SK-MEL-5 (cell line): ENCODE measurements at regions not wholly inside any gene's neighbourhood (a gene's known extent, or its start where the extent isn't known, plus 50 kb on each side); places are given as distances from the start of the nearest gene placed in this dataset.
A peak's percentile ranks its signal among the peaks of the same experiment; 100 is the strongest.
"Not testable (repeated sequence)": the region's sequence is repeated elsewhere in the genome, so short reads cannot be mapped to it uniquely, and the experiment has no call there.

Experiments
- DNase-seq: peaks from one replicate; pipeline ENCODE4 v3.0.0-alpha.2; 2016; ENCODE audit warnings: low read depth, low spot score
- in situ Hi-C: cut with HindIII; loops from 2 replicates; pipeline ENCODE4 v1.10.0; 2016; ENCODE audit warnings: low sequenced_read_pairs, high pct_unique_total_duplicates, low pct_unique_long_range_greater_than_20kb

DNA sequence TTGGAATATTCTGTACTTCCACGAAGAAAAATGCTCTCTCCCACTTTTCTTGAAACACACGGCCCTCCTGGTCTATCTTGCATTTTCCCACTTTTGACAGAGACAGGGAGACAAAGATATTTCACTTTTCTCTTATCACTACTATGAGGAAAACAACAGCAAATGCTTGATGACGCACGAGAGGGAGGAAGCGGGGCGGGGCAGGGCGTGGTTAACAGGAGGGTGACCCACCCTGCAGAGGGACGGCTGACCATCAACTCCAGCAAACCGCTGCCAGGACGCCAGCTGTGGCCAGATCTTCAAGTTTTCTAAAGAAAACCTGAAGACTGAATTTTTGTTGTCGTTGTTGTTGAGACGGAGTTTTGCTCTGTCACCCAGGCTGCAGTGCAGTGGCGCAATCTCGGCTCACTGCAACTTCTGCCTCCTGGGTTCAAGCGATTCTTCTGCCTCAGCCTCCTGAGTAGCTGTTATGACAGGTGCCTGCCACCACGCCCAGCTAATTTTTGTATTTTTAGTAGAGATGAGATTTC lies 63.8 kb downstream of the NSUN5 start:
- DNase-seq, in situ Hi-C loops: not testable (repeated sequence)

DNA sequence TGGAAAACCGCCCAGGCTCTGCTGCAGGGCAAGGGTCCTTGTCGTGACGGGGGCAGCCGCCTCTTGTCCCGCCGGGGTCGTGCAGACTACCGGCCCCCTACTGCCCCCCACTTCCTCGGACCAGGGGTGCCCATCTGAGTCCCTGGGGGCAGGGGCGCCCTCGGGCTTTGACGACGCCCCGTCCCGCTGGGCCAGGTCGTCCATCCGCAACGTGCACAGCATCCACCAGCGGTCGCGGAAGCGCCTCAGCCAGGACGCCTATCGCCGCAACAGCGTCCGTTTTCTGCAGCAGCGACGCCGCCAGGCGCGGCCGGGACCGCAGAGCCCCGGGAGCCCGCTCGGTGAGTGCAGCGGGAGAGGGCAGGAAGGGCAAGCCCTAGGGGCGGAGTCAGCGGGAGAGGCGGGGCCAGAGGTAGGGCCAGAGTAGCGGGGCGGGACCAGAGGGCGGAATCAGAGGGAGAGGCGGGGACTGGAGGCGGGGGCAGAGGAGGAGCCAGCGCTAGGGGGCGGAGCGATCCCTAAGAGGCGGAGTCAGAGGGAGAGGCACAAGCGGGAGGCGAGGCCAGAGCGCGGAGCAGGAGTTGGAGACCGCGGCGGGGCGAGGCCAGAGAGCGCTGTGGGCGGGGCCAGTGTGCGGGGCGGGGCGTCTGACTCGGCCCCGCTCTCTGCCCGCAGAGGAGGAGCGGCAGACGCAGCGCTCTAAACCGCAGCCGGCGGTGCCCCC lies 73.5 kb downstream of the NSUN5 start:
- DNase-seq, in situ Hi-C loops: not testable (repeated sequence)

DNA sequence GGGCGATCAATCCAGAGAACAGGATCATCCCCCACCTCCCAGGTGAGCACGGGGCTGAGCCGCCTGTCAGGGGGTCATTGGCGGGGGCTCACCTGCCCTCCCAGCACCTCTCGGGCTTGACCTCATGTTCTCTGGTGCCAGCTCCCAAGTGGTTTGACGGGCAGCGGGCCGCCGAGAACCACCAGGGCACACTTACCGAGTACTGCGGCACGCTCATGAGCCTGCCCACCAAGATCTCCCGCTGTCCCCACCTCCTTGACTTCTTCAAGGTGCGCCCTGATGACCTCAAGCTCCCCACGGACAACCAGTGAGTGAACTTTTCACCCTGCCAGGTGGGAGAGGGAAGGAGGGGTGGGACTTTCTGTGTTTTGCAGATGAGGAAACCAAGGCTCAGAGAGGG lies 82.9 kb downstream of the NSUN5 start:
- DNase-seq, in situ Hi-C loops: not testable (repeated sequence)

DNA sequence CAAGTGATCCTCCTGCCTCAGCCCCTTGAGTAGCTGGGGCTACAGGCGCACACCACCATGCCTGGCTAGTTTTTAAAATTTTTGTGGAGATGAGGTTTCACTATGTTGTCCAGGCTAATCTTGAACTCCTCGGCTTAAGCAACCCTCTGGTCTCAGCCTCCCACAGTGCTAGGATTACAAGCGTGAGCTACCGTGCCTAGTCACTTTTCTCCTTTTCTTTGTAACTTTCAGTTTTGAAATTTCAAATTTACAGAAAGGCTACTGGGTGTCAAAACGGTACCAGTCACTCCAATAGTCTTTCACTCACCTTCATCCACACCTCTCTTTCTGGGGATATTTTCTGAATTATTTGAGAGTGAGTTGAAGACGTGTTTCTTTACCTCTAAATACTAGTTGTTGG lies 86.9 kb downstream of the NSUN5 start:
- DNase-seq, in situ Hi-C loops: not testable (repeated sequence)

DNA sequence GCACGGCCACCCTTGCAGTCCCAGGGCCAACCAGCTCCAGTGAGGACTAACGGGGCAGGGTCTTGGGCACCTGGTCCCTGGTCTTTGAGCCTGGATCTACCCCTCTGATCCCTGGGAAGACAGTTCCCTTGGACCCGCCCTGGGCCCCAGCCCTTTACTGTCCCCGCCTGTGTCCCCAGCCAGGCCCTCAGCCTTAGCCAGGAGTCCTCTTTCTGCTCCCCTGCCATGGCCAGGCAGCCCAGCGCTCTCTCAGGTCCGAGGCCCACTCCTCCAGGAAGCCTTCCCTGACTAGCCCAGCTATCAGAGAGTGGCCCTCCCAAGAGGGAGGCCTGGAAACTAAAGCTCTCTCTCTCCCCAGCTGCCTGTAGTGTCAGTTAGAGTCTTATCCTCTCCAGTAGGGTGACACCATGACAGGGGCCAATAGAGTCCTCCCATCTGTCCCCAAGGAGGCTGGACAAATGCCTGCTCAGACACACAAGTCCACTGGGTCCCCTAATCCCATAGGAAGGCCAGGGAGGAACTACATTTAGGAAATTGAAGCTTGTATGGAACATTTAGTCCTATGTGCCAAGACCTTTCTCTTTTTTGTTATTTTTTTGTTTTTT lies 87.8 kb downstream of the NSUN5 start:
- DNase-seq, in situ Hi-C loops: not testable (repeated sequence)

DNA sequence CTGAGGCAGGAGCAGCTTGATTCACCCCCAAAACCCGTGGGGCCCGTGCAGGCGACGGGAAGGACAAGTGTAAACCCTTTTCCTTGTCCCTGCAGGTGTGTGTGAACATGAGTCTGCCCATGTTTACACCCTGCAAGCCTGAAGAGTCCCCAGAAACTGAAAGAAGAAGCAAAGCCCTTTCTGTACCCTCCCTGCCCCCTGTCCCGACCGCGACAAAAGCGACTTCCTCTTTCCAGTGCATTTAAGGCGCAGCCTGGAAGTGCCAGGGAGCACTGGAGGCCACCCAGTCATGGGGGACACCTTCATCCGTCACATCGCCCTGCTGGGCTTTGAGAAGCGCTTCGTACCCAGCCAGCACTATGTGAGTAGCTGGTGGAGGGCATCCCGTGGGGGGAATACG lies 88.3 kb downstream of the NSUN5 start:
- in situ Hi-C loops, DNase-seq: not testable (repeated sequence)

DNA sequence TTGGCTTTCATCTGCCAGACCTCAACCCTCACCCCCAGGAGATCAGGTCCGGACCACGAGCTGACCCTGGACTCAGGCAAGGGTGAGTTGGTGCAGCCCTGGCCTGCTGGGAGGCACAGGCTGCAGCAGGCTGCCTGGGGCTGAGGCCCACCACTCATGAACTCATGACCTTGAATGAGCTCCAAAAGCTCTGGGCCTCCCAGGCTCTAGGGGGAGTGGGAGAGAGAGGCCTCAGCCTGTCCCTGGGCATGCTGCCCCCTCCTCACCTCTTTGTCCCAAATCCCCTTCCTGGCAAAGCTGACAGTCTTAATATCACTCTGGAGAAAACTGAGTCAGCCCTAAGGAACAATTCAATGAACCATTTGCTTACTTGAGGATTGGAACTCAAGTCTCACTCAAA lies 89.8 kb downstream of the NSUN5 start:
- in situ Hi-C loops, DNase-seq: not testable (repeated sequence)

DNA sequence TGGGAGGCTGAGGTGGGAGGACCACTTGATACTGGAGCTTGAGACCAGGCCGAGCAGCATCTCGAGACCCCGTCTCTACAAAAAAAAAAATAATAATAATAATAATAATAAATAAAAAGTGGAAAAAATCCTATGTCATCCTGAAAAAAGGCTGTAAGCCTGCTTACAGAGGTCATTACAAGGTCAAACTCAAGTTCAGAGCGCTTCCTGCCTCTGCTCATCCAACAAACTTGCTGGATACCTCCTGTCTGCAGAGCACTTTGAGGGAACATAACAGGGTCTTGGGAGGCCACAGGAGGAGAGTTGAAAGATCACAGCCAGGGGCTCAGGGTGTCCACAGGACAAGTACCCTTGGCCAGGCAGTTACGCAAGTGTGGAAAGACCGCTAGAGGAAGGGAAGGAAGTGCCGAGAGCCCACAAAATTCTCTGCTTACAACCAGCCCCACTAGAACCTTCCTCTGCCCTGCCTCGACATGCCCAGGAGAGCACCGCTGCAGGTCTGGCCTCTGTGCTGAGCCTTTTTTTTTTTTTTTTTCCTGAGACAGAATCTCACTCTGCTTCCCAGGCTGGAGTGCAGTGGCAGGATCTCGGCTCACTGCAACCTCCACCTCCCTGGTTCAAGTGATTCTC lies 92.5 kb downstream of the NSUN5 start:
- in situ Hi-C loops, DNase-seq: not testable (repeated sequence)

DNA sequence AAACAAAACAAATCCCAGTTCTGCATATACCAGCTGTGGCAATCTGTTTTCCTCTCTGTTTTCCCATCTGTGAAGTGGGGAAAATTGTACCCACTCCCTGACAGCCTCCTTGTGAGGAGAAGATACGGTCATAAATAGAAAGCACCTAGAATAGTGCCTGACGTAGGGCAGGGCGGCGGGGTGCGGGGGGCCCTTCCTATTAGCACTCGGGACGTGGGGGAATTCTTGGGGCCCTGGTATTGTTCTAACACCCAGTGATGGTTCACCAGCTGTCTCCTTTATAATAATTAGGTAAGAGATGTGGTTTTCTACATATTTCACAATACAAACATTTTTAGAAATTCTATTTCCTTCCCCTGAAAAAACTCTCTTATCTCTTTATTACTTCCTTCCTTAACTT lies 93.4 kb downstream of the NSUN5 start:
- DNase-seq, in situ Hi-C loops: not testable (repeated sequence)

DNA sequence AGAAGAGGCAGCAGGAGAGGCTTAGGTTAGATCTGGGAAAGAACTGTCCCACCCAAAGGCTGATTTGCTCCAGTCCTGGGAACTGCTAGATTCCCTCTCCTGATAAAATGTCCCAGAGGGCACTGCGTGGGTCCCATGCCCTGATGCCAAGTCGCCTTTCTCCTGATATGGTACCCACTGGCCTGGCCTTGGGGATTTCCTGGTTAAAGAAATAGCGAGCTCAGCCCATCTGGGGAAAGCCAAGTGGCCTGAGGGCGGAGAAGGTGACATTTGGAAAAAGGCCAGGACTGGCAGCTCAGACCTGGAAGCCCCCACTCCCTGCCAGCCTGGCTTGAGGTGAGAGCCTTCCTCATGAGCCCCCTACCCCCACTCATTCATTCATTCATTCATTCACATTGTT lies 94.2 kb downstream of the NSUN5 start:
- peak; percentile 1 for DNase-seq
- in situ Hi-C loops, result not testable (repeated sequence)

DNA sequence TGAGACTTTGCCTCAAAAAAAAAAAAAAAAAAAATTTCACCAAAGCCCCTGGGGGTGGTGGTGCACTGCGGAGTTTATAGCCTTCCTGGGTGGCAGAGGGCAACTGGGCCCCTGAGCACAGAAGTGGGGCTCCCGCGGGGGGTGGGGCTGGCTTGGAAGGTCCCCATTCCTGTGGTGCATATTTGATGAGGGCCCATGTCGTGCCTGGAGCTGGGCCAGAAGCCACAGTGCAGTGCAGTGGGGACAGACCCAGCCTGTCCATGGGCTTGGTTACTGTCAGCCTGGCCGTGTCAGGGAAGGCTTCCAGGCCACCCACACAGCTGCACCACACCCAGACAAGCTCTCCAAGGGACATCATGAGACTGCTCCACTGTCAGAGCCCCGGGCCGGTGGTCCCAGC lies 95.5 kb downstream of the NSUN5 start:
- DNase-seq, in situ Hi-C loops: not testable (repeated sequence)

DNA sequence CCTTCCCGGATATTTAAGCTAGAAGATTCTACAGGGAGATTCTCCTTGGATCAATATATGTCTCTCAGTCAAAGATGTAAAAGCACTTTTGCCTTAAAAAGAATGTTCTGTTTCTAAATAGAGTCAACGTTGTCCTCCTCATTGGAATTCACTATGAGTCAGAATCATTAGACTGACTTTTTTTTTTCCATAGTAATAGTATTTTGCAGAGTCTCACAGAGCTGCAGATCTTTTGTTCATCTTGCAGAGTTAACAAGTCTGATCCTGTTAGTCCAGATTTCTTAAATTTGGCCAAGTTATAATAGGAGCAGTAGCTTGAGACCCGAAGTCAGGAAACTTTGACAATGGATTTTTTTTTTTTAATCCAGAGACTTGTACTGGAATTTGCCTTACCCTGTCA lies 103.0 kb downstream of the NSUN5 start:
- in situ Hi-C loops, DNase-seq: not testable (repeated sequence)

DNA sequence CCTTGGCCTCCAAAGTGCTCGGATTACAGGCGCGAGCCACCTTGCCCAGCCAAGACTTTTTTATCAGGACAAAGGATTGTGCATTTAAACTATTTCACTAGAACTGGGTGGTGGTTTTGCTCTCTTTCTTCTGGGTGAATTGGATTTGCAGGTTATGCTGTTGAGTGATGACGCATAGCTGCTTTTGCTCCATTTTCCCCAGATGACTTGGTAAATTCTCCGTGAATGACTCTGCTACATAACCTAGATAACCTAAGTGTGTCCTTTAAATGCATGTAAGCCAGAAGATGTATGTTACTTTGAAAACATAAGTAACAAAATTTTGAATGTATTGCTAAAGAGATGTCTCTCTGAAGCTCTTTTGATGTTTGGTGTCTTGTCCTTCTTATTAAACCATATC lies 103.7 kb downstream of the NSUN5 start:
- in situ Hi-C loops, DNase-seq: not testable (repeated sequence)

DNA sequence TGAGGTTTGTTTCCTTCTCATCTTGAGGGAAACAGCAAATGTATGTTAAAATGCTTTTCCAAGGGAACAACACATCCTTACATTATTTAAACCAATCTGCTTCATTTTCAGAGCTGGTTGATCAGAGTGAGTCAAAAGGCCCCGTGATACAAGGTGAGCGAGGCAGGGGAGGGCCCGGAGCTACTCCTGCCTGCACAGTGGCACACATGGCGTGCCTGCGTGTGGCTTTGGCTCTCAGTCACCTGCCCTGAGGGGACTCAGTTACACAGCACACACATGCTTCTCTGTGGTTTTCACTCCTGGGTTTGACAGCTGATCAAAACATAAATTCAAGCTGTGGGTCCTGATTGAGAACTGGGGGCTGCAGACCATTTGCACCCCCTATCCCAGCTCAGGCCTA lies 105.3 kb downstream of the NSUN5 start:
- in situ Hi-C loops, result not testable (repeated sequence)

DNA sequence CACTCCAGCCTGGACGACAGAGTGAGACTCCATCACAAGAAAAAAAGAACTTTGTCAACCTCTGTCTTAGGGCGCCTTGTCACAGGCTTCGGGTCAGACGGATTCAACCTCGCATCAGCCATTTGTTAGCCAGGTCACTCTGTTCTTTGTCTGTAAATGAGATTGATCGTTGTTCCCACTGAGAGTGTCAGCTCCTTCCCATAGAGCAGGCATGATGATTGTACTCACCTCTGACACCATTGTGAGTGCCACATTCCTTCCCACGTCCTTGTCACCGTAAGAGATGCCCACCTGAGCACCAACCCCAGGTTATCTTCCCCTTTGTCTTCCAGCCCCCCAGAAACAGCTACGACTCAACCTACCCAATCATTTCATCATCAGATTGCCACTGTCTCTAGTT lies 107.4 kb downstream of the NSUN5 start:
- DNase-seq, in situ Hi-C loops: not testable (repeated sequence)

More for the DNA sequence above, 105.3 kb downstream of the NSUN5 start:
- DNase-seq, result not testable (repeated sequence)

DNA sequence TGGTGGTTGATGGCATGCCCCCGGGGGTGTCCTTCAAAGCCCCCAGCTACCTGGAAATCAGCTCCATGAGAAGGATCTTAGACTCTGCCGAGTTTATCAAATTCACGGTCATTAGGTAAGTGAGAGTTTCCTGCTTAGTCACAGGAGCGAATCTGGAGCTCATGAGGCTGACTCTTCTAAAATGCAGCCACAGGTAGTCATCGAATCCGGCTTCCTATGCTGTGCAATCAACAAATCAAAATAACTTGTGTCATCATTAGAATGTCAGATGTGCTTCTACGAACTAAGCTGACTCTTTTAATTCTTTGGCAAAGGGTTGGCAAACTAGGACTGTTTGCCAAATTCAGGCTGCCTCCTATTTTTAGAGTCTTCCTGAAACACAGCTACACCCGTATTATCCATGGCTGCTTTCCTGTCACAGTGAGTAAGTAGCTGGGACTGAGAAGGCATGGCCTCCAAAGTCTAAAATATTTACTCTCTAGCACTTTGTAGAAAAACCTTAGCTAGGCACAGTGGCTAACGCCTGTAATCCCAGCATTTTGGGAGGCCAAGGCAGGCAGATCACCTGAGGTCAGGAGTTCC lies 108.0 kb downstream of the NSUN5 start:
- in situ Hi-C loops, DNase-seq: not testable (repeated sequence)

DNA sequence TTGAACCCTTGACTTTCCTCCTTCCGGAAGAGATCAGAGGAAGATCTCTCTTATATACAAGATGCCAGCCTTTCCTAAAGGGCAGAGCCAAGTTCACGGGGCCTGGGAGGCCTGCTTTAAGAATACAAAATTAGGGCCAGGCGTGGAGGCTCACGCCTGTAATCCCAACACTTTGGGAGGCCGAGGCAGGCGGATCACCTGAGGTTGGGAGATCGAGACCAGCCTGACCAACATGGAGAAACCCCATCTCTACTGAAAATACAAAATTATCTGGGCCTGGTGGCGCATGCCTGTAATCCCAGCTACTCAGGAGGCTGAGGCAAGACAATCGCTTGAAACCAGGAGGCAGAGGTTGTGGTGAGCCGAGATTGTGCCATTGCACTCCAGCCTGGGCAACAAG lies 108.2 kb upstream of the SPDYE9 start:
- DNase-seq, in situ Hi-C loops: not testable (repeated sequence)
